Neuronal stem cell (in vitro differentiated cells): ENCODE measurements at regions not wholly inside any gene's neighbourhood (a gene's known extent, or its start where the extent isn't known, plus 50 kb on each side); places are given as distances from the start of the nearest gene placed in this dataset.
"Not testable (repeated sequence)": the region's sequence is repeated elsewhere in the genome, so short reads cannot be mapped to it uniquely, and the experiment has no call there.

ENCODE experiments used
- DNase-seq: peaks from one replicate; pipeline ENCODE4 v3.0.0-alpha.2; 2013; ENCODE audit warnings: low spot score
- H2AFZ ChIP-seq: one replicate; pipeline ENCODE4 v1.6.1; 2013; ENCODE audit warnings: mild to moderate bottlenecking, low read length, inconsistent platforms
- H2AK5ac ChIP-seq: 2 replicates; pipeline ENCODE4 v1.6.1; 2013; ENCODE audit warnings: low read depth, mild to moderate bottlenecking, inconsistent platforms, low read length, moderate library complexity, mixed read lengths
- H2BK120ac ChIP-seq: 2 replicates; pipeline ENCODE4 v1.6.1; 2013; ENCODE audit warnings: low read depth, mild to moderate bottlenecking, inconsistent platforms, low read length, moderate library complexity, mixed read lengths
- H2BK12ac ChIP-seq: one replicate; pipeline ENCODE4 v1.6.1; 2013; ENCODE audit warnings: low read length, inconsistent platforms
- H2BK15ac ChIP-seq: 2 replicates; pipeline ENCODE4 v1.6.1; 2013; ENCODE audit warnings: mild to moderate bottlenecking, low read length, inconsistent platforms, mixed read lengths
- H2BK5ac ChIP-seq: one replicate; pipeline ENCODE4 v1.6.1; 2013; ENCODE audit warnings: inconsistent platforms, mild to moderate bottlenecking, low read length, moderate library complexity
- H3K14ac ChIP-seq: one replicate; pipeline ENCODE4 v1.6.1; 2013; ENCODE audit warnings: low read length, inconsistent platforms
- H3K18ac ChIP-seq: 2 replicates; pipeline ENCODE4 v1.6.1; 2013; ENCODE audit warnings: low read length, inconsistent platforms
- H3K23ac ChIP-seq: 2 replicates; pipeline ENCODE4 v1.6.1; 2013; ENCODE audit warnings: low read depth, mild to moderate bottlenecking, mixed read lengths, low read length, inconsistent platforms; ENCODE audit not compliant: poor library complexity
- H3K27ac ChIP-seq: replicated peaks from 3 replicates; pipeline ENCODE4 v1.5.1; 2013; ENCODE audit warnings: low read length, inconsistent platforms
- H3K27me3 ChIP-seq, 3 experiments: 2 replicates each; pipeline ENCODE4 v1.6.1; 2013; ENCODE audit warnings: low read length in 3 of 3, mild to moderate bottlenecking in 2 of 3, inconsistent platforms in 1 of 3, low read depth in 1 of 3, mixed read lengths in 1 of 3, moderate library complexity in 1 of 3; ENCODE audit not compliant: control insufficient read depth in 3 of 3, insufficient read depth in 3 of 3
- H3K36me3 ChIP-seq, 2 donors: replicated peaks in 1 of 2; 2 replicates each; pipeline ENCODE4 v1.6.1; 2013; ENCODE audit warnings: low read length in 2 of 2; ENCODE audit not compliant: control insufficient read depth in 2 of 2, insufficient read depth in 2 of 2
- H3K4ac ChIP-seq: 2 replicates; pipeline ENCODE4 v1.6.1; 2013; ENCODE audit warnings: inconsistent platforms, mild to moderate bottlenecking, low read length, moderate library complexity
- H3K4me1 ChIP-seq, 2 donors: 1 replicate in 1 of 2; 2 replicates in 1 of 2; pipeline ENCODE4 v1.6.1; 2013; ENCODE audit warnings: low read length in 2 of 2, low read depth in 1 of 2; ENCODE audit not compliant: control insufficient read depth in 2 of 2, insufficient read depth in 1 of 2
- H3K4me2 ChIP-seq: one replicate; pipeline ENCODE4 v1.6.1; 2013; ENCODE audit warnings: mild to moderate bottlenecking, low read length, inconsistent platforms; ENCODE audit not compliant: insufficient read depth, poor library complexity, severe bottlenecking
- H3K4me3 ChIP-seq, 2 donors: 2 replicates each; pipeline ENCODE4 v1.5.1; 2013; ENCODE audit warnings: low read length in 2 of 2, mild to moderate bottlenecking in 2 of 2, inconsistent platforms in 1 of 2, moderate library complexity in 1 of 2
- H3K79me1 ChIP-seq: one replicate; pipeline ENCODE4 v1.6.1; 2013; ENCODE audit warnings: low read depth, mild to moderate bottlenecking, inconsistent platforms, low read length, moderate library complexity
- H3K9ac ChIP-seq: one replicate; pipeline ENCODE4 v1.6.1; 2013; ENCODE audit warnings: mild to moderate bottlenecking, low read depth, low read length, inconsistent platforms; ENCODE audit not compliant: poor library complexity
- H3K9me3 ChIP-seq, 2 donors: replicated peaks in 1 of 2; 2 replicates each; pipeline versions ENCODE3 to v1.6.1; 2013; ENCODE audit warnings: low read length in 2 of 2, mild to moderate bottlenecking in 2 of 2, inconsistent platforms in 1 of 2, low read depth in 1 of 2, mixed read lengths in 1 of 2, moderate library complexity in 1 of 2; ENCODE audit not compliant: control insufficient read depth in 2 of 2, insufficient read depth in 1 of 2
- H4K8ac ChIP-seq: one replicate; pipeline ENCODE4 v1.6.1; 2013; ENCODE audit warnings: low read depth, mild to moderate bottlenecking, inconsistent platforms, low read length, moderate library complexity
- H4K91ac ChIP-seq: one replicate; pipeline ENCODE4 v1.6.1; 2013; ENCODE audit warnings: low read length, low read depth, mild to moderate bottlenecking, inconsistent platforms; ENCODE audit not compliant: poor library complexity
- WGBS, 2 donors: extraction: QIAGEN DNeasy Blood & Tissue Kit; methylation state at CpG; one replicate each; pipeline ENCODE4 v1.1.7; 2013; ENCODE audit warnings: missing lambda C conversion rate in 2 of 2, mixed read lengths in 1 of 2; ENCODE audit not compliant: insufficient read length in 2 of 2, insufficient replicate concordance in 1 of 2; ENCODE audit errors: extremely low coverage in 2 of 2; 5-methylcytosine and 5-hydroxymethylcytosine counted together

GRCh38 chr2:47690706-47691325 is 92.1 kb upstream of the MSH6 start:
- H3K4me2 ChIP-seq, H3K14ac ChIP-seq, H4K8ac ChIP-seq, H2AFZ ChIP-seq, H3K79me1 ChIP-seq, H3K4me1 ChIP-seq, H2BK120ac ChIP-seq, DNase-seq, H3K36me3 ChIP-seq, H2BK12ac ChIP-seq, H3K9me3 ChIP-seq, H3K23ac ChIP-seq, H3K9ac ChIP-seq, H3K27me3 ChIP-seq, H3K27ac ChIP-seq, H3K4ac ChIP-seq, H3K18ac ChIP-seq, H2AK5ac ChIP-seq, H3K4me3 ChIP-seq, H2BK5ac ChIP-seq, H4K91ac ChIP-seq, H2BK15ac ChIP-seq: not testable (repeated sequence)
- WGBS, 2 donors: no CpG with 5 or more reads among the region's 44 CpGs

DNA sequence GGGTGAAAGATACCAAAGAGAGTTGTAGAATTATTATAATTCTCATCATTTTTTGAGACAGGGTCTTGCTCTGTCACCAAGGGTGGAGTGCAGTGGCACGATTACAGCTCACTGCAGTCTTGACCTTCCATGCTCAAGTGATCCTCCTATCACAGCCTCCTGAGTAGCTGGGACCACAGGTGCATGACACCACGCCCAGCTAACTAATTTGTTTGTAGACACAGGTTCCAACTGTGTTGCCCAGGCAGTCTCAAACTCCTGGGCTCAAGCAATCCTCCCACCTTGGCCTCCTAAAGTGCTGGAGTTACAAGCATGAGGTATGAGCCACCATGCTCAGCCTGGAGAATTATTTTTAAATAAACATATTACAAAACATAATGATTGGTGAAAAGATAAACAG is 92.8 kb upstream of the MSH6 start:
- no peak overlapping the region for H2AFZ ChIP-seq
- H2BK120ac ChIP-seq: no peak overlapping the region
- DNase-seq: no peak
- WGBS, 2 donors: no CpG with 5 or more reads among the region's 2 CpGs
- H3K4ac ChIP-seq: no peak overlapping the region
- H2BK5ac ChIP-seq: no peak overlapping the region
- H3K9ac ChIP-seq: no peak overlapping the region
- no peaks in the 10 kb centered on the region for H3K36me3 ChIP-seq
- H3K14ac ChIP-seq: no peak overlapping the region
- H3K27me3 ChIP-seq: no peaks in the 10 kb centered on the region
- no peak overlapping the region for H4K8ac ChIP-seq
- H3K9me3 ChIP-seq: no peaks in the 10 kb centered on the region
- no peak overlapping the region for H3K4me3 ChIP-seq
- H3K23ac ChIP-seq: no peak overlapping the region
- H2BK12ac ChIP-seq: no peak overlapping the region
- no peaks in the 10 kb centered on the region for H3K79me1 ChIP-seq
- H3K27ac ChIP-seq: no peak overlapping the region
- no peak overlapping the region for H2AK5ac ChIP-seq
- H3K18ac ChIP-seq: no peak overlapping the region
- no peak overlapping the region for H4K91ac ChIP-seq
- H3K4me1 ChIP-seq: peaks cover 0 to 3% of the 10 kb centered on the region in 2 donors
- no peak overlapping the region for H3K4me2 ChIP-seq
- H2BK15ac ChIP-seq: no peak overlapping the region

DNA sequence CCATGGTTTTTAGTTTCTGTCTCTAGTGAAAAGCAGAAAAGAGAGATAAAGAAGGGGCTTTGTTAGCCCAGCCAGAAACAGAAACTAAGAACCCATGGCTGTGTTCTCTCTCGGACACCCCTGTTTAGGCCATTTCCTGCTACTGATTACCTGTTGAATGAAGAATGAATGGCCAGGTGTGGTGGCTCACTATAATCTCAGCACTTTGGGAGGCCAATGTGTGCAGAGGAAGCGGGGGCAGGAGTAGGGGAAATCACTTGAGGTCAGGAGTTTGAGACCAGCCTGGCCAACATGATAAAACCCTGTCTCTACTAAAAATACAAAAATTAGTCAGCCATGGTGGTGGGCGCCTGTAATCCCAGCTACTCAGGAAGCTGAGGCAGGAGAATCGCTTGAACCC is 93.8 kb upstream of the MSH6 start:
- not testable (repeated sequence) for H4K8ac ChIP-seq, H3K27me3 ChIP-seq, H4K91ac ChIP-seq, H3K23ac ChIP-seq, H3K79me1 ChIP-seq, H3K4me2 ChIP-seq, DNase-seq, H3K36me3 ChIP-seq, H2BK120ac ChIP-seq, H2AK5ac ChIP-seq, H2BK12ac ChIP-seq, H2BK5ac ChIP-seq, H3K4me3 ChIP-seq, H2BK15ac ChIP-seq, H3K18ac ChIP-seq, H3K9ac ChIP-seq, H3K27ac ChIP-seq, H3K4ac ChIP-seq, H3K14ac ChIP-seq, H3K4me1 ChIP-seq, H3K9me3 ChIP-seq
- peak overlapping the region; percentile 25 for H2AFZ ChIP-seq
- no CpG with 5 or more reads among the region's 4 CpGs for WGBS, 2 donors

GRCh38 chr2:47688561-47688960 is 94.4 kb upstream of the MSH6 start:
- WGBS, 2 donors: no CpG with 5 or more reads among the region's 5 CpGs
- H3K4me2 ChIP-seq: no peak overlapping the region
- H2BK5ac ChIP-seq: no peak overlapping the region
- H2AFZ ChIP-seq: peak overlapping the region; percentile 25
- no peak overlapping the region for H2AK5ac ChIP-seq
- H4K8ac ChIP-seq: no peak overlapping the region
- H3K9ac ChIP-seq: no peak overlapping the region
- H3K36me3 ChIP-seq: no peaks in the 10 kb centered on the region
- no peak overlapping the region for H3K18ac ChIP-seq
- no peak overlapping the region for H2BK120ac ChIP-seq
- no peak overlapping the region for H3K4me3 ChIP-seq
- no peaks in the 10 kb centered on the region for H3K4me1 ChIP-seq
- H3K27me3 ChIP-seq: no peaks in the 10 kb centered on the region
- H3K79me1 ChIP-seq: no peaks in the 10 kb centered on the region
- H3K14ac ChIP-seq: no peak overlapping the region
- H3K27ac ChIP-seq: no peak overlapping the region
- H2BK15ac ChIP-seq: no peak overlapping the region
- H3K4ac ChIP-seq: no peak overlapping the region
- DNase-seq: no peak
- no peak overlapping the region for H2BK12ac ChIP-seq
- no peak overlapping the region for H3K23ac ChIP-seq
- no peak overlapping the region for H4K91ac ChIP-seq
- H3K9me3 ChIP-seq: no peaks in the 10 kb centered on the region
